Neural crest cell (in vitro differentiated cells): ENCODE measurements at regions not wholly inside any gene's neighbourhood (a gene's known extent, or its start where the extent isn't known, plus 50 kb on each side); places are given as distances from the start of the nearest gene placed in this dataset.

ENCODE experiments used
- DNase-seq: peaks from one replicate; pipeline ENCODE4 v3.0.0; 2021; ENCODE audit warnings: low read depth, mixed read lengths, low spot score
- H3K27ac Mint-ChIP-seq: one replicate; pipeline ENCODE4 v1.8.0; 2021; ENCODE audit warnings: mild to moderate bottlenecking, mixed read lengths; ENCODE audit not compliant: unreplicated experiment
- H3K27me3 Mint-ChIP-seq: 2 replicates; pipeline ENCODE4 v1.8.0; 2021; ENCODE audit warnings: low read depth, mild to moderate bottlenecking, mixed read lengths
- H3K36me3 Mint-ChIP-seq: 2 replicates; pipeline ENCODE4 v1.8.0; 2021; ENCODE audit warnings: low read depth, mild to moderate bottlenecking, mixed read lengths
- H3K4me1 Mint-ChIP-seq: 2 replicates; pipeline ENCODE4 v1.8.0; 2021; ENCODE audit warnings: mixed read lengths
- H3K4me3 Mint-ChIP-seq: one replicate; pipeline ENCODE4 v1.8.0; 2021; ENCODE audit warnings: mild to moderate bottlenecking, mixed read lengths
- H3K9me3 Mint-ChIP-seq: 2 replicates; pipeline ENCODE4 v1.8.0; 2021; ENCODE audit warnings: mixed read lengths
- TF ChIP-seq, protein P1 (sequence below): fragments of 200-600 bp; sonication (generic); conservative IDR thresholded peaks from 2 replicates; pipeline ENCODE4 v1.5.0; 2021; ENCODE audit warnings: antibody characterized with exemption, mild to moderate bottlenecking

DNA sequence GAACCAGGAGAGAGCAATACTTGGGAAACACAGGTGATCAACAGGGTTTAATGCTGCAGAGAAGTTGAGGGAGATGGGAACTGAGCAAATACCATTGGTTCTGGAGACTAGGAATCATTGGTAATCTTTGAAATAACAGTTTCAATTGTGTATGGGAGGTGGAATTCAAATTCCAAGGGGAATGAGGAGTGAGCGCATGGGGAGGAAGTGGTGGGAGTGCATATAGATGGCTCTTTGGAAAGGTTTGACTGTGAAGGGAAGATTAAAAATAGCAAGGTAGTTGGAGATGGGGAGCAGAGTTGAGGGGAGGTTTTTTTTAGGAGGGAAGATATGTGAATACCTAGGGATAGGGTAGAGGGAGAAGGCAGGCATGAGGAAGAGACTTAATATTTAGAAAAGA, 51.1 kb upstream of the ROPN1 start:
- H3K4me1 Mint-ChIP-seq = peaks cover 9% of the 10 kb centered on the region
- peaks cover 2% of the 10 kb centered on the region for H3K36me3 Mint-ChIP-seq
- no peaks in the 10 kb centered on the region for H3K27me3 Mint-ChIP-seq
- H3K4me3 Mint-ChIP-seq = no peak overlapping the region
- no peak overlapping the region for H3K27ac Mint-ChIP-seq
- TF ChIP-seq, protein P1, sequence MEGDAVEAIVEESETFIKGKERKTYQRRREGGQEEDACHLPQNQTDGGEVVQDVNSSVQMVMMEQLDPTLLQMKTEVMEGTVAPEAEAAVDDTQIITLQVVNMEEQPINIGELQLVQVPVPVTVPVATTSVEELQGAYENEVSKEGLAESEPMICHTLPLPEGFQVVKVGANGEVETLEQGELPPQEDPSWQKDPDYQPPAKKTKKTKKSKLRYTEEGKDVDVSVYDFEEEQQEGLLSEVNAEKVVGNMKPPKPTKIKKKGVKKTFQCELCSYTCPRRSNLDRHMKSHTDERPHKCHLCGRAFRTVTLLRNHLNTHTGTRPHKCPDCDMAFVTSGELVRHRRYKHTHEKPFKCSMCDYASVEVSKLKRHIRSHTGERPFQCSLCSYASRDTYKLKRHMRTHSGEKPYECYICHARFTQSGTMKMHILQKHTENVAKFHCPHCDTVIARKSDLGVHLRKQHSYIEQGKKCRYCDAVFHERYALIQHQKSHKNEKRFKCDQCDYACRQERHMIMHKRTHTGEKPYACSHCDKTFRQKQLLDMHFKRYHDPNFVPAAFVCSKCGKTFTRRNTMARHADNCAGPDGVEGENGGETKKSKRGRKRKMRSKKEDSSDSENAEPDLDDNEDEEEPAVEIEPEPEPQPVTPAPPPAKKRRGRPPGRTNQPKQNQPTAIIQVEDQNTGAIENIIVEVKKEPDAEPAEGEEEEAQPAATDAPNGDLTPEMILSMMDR = no peak
- H3K9me3 Mint-ChIP-seq = peaks cover 2% of the 10 kb centered on the region
- no peak for DNase-seq

DNA sequence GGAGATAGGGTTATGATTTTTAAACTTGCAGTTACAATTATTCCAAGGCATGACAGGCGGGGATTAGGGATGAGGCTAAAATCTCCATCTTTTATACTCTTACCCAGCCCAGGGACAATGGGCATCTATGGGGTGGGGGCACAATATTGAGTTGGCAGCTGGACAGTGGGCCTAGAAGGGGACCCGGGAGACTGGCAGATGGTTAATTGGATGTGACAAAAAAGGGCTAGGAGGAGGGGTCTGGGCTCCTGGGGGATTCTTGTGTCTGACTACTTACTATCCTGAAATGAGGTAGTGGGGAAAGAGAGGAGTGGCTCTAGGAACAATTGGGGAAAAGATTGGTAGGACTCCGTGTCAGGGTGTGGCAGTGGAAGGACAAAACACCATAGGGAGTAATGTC, 53.0 kb upstream of the ROPN1 start:
- H3K4me1 Mint-ChIP-seq = peaks cover 12% of the 10 kb centered on the region
- no peak for DNase-seq
- peaks cover 2% of the 10 kb centered on the region for H3K9me3 Mint-ChIP-seq
- no peaks in the 10 kb centered on the region for H3K27me3 Mint-ChIP-seq
- H3K36me3 Mint-ChIP-seq = peaks cover 2% of the 10 kb centered on the region
- TF ChIP-seq, protein P1 = no peak
- no peak overlapping the region for H3K27ac Mint-ChIP-seq
- no peak overlapping the region for H3K4me3 Mint-ChIP-seq

DNA sequence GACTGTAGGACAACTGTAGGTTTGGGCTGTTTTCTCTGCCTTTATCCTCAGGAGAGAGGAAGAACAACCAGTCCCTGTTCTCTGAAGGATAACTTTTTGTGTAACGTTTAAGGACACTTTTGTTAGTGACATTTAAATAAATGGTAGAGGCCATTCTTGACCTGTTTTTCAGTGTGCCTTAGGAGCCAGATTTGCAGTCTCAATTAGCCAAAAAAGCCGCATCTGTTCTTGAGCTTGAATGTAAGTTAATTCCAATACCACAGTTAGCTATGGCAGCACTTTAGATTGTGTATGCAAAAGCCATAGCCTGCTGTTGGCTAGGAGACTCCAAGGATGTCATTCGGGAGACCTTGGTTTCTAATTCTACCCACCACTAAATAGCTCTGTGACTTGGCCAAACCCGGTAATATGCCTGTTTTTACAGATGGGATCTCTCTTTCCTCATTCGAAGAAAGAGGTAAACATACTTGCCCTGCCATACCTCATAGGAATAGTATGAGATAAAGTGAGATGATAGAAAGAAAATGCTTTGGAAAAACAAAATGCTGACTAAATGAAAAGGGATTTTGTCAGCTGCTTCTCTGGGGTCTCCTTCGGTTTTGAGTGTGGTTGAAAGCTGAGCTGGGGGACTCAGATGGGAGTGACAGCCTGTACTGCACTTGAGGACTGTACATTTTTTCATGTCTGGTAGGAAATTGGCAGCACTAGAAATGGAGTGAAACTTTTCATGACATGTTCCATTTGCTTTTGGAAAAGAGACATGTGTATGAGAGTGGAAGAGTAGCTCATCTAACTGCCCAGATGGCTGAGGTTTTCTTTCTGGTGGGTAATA, 57.3 kb upstream of the ROPN1 start:
- Mint-ChIP-seq H3K27me3 (no peaks in the 10 kb centered on the region), H3K9me3 (peaks cover 2% of the 10 kb centered on the region), H3K4me3 (no peak overlapping the region), H3K4me1 (peaks cover 9% of the 10 kb centered on the region), H3K36me3 (peaks cover 2% of the 10 kb centered on the region), H3K27ac (no peak overlapping the region)
- no peak for DNase-seq
- TF ChIP-seq, protein P1 = no peak

DNA sequence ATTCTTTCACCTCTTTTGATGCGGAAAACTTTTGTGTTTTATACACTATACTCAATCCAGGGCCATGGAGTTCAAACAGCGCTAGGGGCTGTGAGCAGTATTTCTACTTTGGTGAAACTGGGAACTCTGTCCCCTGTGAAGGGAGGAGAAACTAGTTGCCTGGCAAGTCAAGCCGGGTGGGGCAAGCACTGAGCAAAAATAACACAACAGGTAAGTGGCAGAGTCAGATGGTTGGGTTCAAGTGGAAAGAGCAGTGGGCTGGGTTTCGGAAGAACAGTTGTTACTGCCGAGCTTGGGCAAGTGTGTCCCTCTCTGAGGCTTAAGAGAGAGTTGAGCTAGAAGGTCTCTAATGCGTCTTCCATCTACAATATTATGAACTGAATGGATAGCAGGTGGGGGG, 59.7 kb upstream of the ROPN1 start:
- TF ChIP-seq, protein P1 = no peak
- Mint-ChIP-seq H3K4me1 (peaks cover 20% of the 10 kb centered on the region), H3K27ac (no peak overlapping the region), H3K27me3 (no peaks in the 10 kb centered on the region), H3K9me3 (peaks cover 2% of the 10 kb centered on the region), H3K4me3 (no peak overlapping the region), H3K36me3 (peaks cover 2% of the 10 kb centered on the region)
- DNase-seq = no peak

DNA sequence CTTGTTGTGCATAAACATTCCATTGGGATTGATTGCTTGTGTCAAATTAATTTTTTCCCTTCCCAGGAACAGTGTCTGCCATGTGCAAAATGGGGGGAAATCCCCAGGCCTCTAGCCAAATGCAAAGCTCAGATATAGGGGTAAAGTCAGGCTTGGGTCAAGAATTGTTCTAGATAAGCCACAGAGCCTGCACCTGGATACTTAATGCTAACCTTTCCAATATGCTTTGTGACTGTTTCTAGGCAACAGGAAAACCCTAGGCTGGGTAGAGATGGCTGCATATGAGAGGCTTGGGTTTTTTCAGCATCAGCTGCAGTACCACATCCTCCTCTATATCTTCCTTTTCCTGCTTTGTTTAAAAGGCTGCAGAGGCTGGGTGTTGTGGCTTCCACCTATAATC, 61.9 kb upstream of the ROPN1 start:
- no peak overlapping the region for H3K27ac Mint-ChIP-seq
- TF ChIP-seq, protein P1 = no peak
- DNase-seq = no peak
- peaks cover 2% of the 10 kb centered on the region for H3K9me3 Mint-ChIP-seq
- H3K27me3 Mint-ChIP-seq = no peaks in the 10 kb centered on the region
- H3K36me3 Mint-ChIP-seq = peaks cover 3% of the 10 kb centered on the region
- H3K4me1 Mint-ChIP-seq = peaks cover 25% of the 10 kb centered on the region
- no peak overlapping the region for H3K4me3 Mint-ChIP-seq
